ENCODE measurements at regions not wholly inside any gene's neighbourhood (a gene's known extent, or its start where the extent isn't known, plus 50 kb on each side); places are given as distances from the start of the nearest gene placed in this dataset.

DNA sequence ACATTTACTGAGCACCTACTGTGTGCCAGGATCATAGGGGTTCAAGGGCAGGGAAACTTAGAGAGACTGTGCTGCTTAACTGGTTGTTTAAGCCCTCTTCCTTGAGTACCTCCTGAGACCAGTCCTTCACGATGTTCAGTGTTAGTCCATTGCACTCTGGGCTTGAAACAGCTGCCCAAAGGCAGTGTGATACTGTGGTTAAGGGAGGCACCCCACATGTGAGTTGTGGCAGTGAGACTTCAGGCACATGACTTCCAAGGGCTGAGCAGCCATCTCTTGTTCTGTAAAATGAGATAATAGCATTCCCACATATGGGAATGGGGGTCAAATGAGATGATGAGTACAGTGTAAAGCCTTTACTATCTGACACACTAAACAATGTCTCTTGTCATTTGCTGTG lies 75.1 kb downstream of the LINGO1 start:
- Mint-ChIP-seq H3K27ac (no peak overlapping the region), H3K4me1 (no peaks in the 10 kb centered on the region), H3K4me3 (no peak overlapping the region), H3K27me3 (peaks cover 0 to 38% (median 9%) of the 10 kb centered on the region in 5 donors), H3K36me3 (no peaks in the 10 kb centered on the region), H3K9me3 (peaks cover 0 to 7% (median 0%) of the 10 kb centered on the region in 9 donors)
- ATAC-seq, result no peak
- POLR2A ChIA-PET, result no interaction called here
- no peak for DNase-seq

- Mint-ChIP-seq H3K27me3 (peaks cover 0 to 38% (median 9%) of the 10 kb centered on the region in 5 donors), H3K27ac (no peak overlapping the region), H3K4me1 (no peaks in the 10 kb centered on the region), H3K36me3 (no peaks in the 10 kb centered on the region), H3K9me3 (peaks cover 0 to 7% (median 0%) of the 10 kb centered on the region in 9 donors), H3K4me3 (no peak overlapping the region)
- ATAC-seq (no peak), DNase-seq (no peak)
- POLR2A ChIA-PET, result no interaction called here
Measured at GRCh38 chr15:77557144-77557543, 75.6 kb downstream of the LINGO1 start.

- no peak for ATAC-seq
- peaks cover 0 to 37% (median 9%) of the 10 kb centered on the region in 5 donors for H3K27me3 Mint-ChIP-seq
- no peak for DNase-seq
- H3K9me3 Mint-ChIP-seq, result peaks cover 0 to 7% (median 0%) of the 10 kb centered on the region in 9 donors
- H3K36me3 Mint-ChIP-seq, result no peaks in the 10 kb centered on the region
- H3K4me3 Mint-ChIP-seq, result no peak overlapping the region
- POLR2A ChIA-PET, result no interaction called here
- H3K4me1 Mint-ChIP-seq, result no peaks in the 10 kb centered on the region
- H3K27ac Mint-ChIP-seq, result no peak overlapping the region
Measured at GRCh38 chr15:77556622-77557021, 76.1 kb downstream of the LINGO1 start.

DNA sequence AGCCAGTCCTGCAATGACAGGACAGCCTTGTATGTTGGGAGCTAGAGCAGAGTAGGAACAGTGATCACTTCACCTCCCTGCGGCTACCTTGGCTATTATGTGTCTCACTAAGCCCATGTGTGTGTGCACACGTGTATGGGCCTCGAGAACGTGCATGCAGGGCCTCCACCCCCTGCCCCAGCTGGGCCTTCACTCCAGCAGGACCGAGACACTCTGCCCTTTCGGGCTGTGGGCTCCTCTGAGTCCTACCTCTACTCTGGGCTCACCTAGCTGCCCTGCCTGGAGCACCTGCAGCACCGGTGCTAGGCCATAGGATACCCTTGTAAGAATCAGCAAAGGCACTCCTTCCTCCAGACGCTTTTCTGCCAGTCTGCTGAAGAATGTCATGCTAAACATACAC lies 77.5 kb downstream of the LINGO1 start:
- H3K36me3 Mint-ChIP-seq, result no peaks in the 10 kb centered on the region
- DNase-seq (no peak), ATAC-seq (no peak)
- no peak overlapping the region for H3K27ac Mint-ChIP-seq
- peaks cover 0 to 4% (median 0%) of the 10 kb centered on the region in 9 donors for H3K9me3 Mint-ChIP-seq
- H3K4me1 Mint-ChIP-seq, result no peaks in the 10 kb centered on the region
- peaks cover 0 to 28% (median 5%) of the 10 kb centered on the region in 5 donors for H3K27me3 Mint-ChIP-seq
- no peak overlapping the region for H3K4me3 Mint-ChIP-seq
- POLR2A ChIA-PET, result no interaction called here

DNA sequence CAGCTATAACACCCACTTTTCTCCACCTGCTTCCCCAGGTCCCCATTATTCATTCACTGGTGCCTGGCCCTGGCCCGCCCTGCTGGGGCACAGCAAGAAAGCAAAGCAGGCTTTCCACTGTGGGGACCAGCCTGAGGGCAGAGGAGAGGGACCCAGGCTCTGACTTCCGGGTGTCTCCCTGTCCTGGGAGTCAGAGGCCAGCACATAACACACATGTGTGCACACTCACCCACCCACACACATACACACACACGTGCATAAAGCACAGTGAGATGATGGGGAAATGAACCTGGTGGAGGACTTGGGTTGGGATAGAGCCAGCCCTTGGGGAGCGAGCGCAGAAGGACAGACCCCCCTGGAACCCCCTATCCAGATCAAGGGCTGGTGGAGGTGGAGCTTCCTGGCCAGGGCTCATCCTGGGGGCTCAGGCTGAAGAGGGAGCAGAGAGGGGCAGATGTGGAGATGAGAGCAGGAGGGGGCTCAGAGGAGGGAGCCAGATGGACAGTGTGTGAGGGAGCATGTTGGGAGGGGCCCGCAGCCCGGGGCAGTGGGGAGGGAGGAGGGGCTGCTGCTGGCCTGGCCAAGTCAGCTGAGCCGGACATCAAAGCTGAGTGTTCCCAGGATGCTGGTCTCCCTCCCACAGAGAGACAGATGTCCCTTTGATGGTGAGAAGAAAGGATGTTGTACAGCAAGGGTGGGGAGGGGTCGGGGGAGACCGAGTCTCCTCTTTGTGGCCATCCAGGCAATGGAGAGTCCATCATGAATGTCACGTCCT lies 78.2 kb downstream of the LINGO1 start:
- Mint-ChIP-seq H3K27me3 (peaks cover 0 to 21% (median 0%) of the 10 kb centered on the region in 5 donors), H3K4me1 (no peaks in the 10 kb centered on the region), H3K36me3 (no peaks in the 10 kb centered on the region), H3K9me3 (no peaks in the 10 kb centered on the region), H3K4me3 (no peak overlapping the region), H3K27ac (peak overlapping the region in 1 of 10 donors; percentile 12)
- no peak for ATAC-seq
- POLR2A ChIA-PET, result no interaction called here
- no peak for DNase-seq

GRCh38 chr15:77553695-77554094 lies 79.0 kb downstream of the LINGO1 start:
- ATAC-seq (no peak), DNase-seq (no peak)
- POLR2A ChIA-PET, result no interaction called here
- no peak overlapping the region for H3K4me3 Mint-ChIP-seq
- peak overlapping the region in 1 of 10 donors; percentile 12 for H3K27ac Mint-ChIP-seq
- H3K4me1 Mint-ChIP-seq, result peaks cover 0 to 4% (median 0%) of the 10 kb centered on the region in 4 donors
- H3K9me3 Mint-ChIP-seq, result no peaks in the 10 kb centered on the region
- peaks cover 0 to 13% (median 0%) of the 10 kb centered on the region in 5 donors for H3K27me3 Mint-ChIP-seq
- H3K36me3 Mint-ChIP-seq, result no peaks in the 10 kb centered on the region

DNA sequence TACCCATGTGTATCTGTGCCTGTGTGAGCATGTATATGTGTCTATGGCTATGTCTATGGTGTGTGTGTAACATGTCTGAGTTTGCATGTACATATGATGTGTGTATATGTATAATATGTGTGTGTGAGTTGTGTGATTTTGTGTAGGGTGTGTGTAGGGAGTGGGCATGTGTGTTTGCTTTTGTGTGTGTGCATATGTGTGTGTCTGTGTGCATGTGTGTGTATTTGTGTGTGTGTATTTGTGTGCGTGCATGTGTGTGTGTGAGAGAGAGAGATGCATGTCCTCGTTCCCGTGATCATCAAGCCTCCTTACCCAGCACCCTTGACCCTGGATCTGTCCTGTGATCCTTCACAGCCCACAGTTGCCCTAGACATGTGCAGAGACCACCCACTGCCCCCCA lies 79.5 kb downstream of the LINGO1 start:
- ATAC-seq (no peak), DNase-seq (no peak)
- Mint-ChIP-seq H3K4me1 (peaks cover 0 to 4% (median 0%) of the 10 kb centered on the region in 4 donors), H3K36me3 (no peaks in the 10 kb centered on the region), H3K27me3 (peaks cover 0 to 9% (median 0%) of the 10 kb centered on the region in 5 donors), H3K9me3 (no peaks in the 10 kb centered on the region), H3K4me3 (no peak overlapping the region), H3K27ac (peak overlapping the region in 1 of 10 donors; percentile 23)
- POLR2A ChIA-PET, result no interaction called here

GRCh38 chr15:77552066-77552465 lies 80.6 kb downstream of the LINGO1 start:
- Mint-ChIP-seq H3K27ac (no peak overlapping the region), H3K9me3 (no peaks in the 10 kb centered on the region), H3K4me1 (peaks cover 0 to 4% (median 0%) of the 10 kb centered on the region in 4 donors), H3K27me3 (peaks cover 0 to 8% (median 0%) of the 10 kb centered on the region in 5 donors), H3K36me3 (no peaks in the 10 kb centered on the region), H3K4me3 (peak overlapping the region in 1 of 10 donors; percentile 10)
- POLR2A ChIA-PET, result no interaction called here
- no peak for ATAC-seq
- no peak for DNase-seq

DNA sequence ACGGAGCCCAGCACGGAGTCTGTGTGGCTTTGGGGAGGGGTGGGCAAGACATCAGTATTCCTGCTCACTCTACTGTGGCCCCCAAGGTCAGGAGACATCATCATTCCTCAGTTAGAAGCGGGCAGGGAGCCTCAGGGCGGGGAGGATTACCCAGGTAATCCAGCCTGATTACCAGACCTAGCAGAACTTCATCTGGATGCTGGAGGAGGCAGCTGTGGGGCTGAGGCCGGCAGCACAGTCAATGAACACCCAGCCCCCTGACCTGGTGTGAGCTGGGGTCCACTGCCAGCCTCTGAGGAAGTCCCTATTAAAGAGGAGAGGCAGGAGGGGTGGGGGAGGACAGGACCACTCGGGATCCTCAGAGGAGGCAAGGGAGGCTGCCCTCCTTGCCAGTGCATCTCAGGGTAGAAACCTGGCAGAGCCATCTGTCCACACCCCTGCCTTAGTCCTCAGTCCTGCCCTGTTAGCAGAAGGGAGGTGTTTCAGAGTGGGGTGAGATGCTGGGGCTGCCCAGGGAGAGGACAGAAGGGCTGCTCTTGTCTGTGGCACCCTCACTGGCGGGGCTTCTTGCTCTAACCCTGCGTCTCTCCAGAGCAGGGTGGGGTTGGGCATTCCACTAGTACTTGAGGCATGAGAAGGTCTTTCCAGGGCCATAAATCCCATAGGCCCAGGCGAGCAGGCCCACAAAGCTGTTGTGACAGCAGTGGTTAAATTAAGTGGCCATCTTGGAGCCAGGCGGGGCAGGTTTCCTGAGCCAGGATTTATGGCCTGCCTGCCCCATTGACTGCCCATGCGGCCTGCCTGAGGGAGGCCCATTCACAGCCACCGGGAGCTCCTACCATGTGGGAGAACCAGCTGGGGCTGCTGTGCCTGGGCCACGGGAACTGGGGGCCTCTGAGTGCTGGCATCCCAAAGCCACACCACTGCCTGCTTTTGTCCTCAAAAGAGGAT lies 82.1 kb downstream of the LINGO1 start:
- Mint-ChIP-seq H3K9me3 (no peaks in the 10 kb centered on the region), H3K27ac (no peak overlapping the region), H3K4me3 (no peak overlapping the region), H3K36me3 (no peaks in the 10 kb centered on the region), H3K27me3 (peaks cover 0 to 9% (median 0%) of the 10 kb centered on the region in 5 donors), H3K4me1 (peaks cover 0 to 4% (median 0%) of the 10 kb centered on the region in 4 donors)
- POLR2A ChIA-PET, result no interaction called here
- DNase-seq, result no peak
- no peak for ATAC-seq

- no peak for DNase-seq
- Mint-ChIP-seq H3K36me3 (no peaks in the 10 kb centered on the region), H3K27me3 (peaks cover 0 to 13% (median 0%) of the 10 kb centered on the region in 5 donors), H3K27ac (no peak overlapping the region), H3K4me3 (no peak overlapping the region), H3K9me3 (no peaks in the 10 kb centered on the region), H3K4me1 (peaks cover 0 to 4% (median 0%) of the 10 kb centered on the region in 4 donors)
- POLR2A ChIA-PET, result no interaction called here
- ATAC-seq, result no peak
Measured at GRCh38 chr15:77549576-77550288, 83.0 kb downstream of the LINGO1 start.

DNA sequence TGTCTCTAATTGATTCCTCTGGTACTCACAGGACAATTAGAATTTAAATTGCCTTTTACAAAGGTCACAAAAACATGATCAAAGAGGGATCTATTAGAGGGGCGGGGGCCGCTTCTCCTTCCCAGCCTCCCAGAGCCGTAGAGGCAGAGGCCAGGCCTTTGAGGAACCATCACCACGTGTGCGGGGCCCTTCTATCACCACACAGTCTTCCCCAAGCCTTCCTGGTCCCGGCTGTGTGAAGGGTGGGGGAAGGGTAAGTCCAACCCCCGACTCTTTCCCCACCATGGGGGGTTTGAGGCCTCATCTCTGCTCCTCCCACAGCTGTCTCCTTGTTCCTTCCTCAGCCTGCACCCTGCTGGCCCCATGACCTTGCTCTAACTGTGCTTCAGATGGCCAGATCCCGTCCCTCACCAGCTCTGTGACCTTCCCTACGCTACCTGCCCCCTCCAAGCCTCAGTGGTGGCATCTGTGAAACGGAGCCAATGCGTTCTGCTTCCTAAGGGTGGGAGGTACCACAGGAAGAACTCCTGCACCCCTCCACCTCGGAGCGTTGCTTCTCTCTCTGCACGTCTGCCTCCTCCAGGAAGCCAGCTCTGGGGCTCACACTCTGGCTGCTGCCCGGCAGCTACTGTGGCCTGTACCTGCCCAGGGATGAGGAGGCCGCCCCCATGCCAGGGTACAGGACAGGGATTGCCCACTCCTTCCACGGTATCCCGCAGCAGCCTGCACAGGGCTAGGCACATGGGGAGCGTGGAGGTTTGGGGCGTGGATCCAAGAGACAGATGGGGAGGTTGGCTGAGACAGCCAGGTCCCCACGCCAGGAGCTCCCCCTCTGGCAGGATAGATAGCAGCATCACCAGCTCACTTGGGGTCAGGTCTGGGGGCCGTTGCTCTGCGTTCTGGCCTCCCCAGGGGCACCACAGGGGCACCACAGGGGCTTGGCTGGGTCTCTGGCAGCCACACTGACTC lies 83.8 kb downstream of the LINGO1 start:
- Mint-ChIP-seq H3K4me1 (peaks cover 0 to 4% (median under 1%) of the 10 kb centered on the region in 4 donors), H3K9me3 (no peaks in the 10 kb centered on the region), H3K36me3 (no peaks in the 10 kb centered on the region), H3K27me3 (peaks cover 0 to 9% (median 0%) of the 10 kb centered on the region in 5 donors), H3K4me3 (no peak overlapping the region), H3K27ac (peak overlapping the region in 1 of 10 donors; percentile 17)
- DNase-seq (no peak), ATAC-seq (no peak)
- POLR2A ChIA-PET, result no interaction called here

All from naive thymus-derived CD8-positive, alpha-beta T cell (primary cell).